SK-N-SH treated with all-trans-retinoic acid at 6 μM for 48 hours (cell line): ENCODE measurements at regions not wholly inside any gene's neighbourhood (a gene's known extent, or its start where the extent isn't known, plus 50 kb on each side); places are given as distances from the start of the nearest gene placed in this dataset.

Experiments used
- ATAC-seq: fragments of 200-7000 bp; cut with Tn5 transposase; 3 replicates; pipeline ENCODE4 v1.9.1; 2020; ENCODE audit warnings: mild to moderate bottlenecking, moderate library complexity
- ARNTL ChIP-seq: fragments of 450-650 bp; formaldehyde crosslinking; IDR thresholded peaks from 2 replicates; pipeline ENCODE4 v1.5.0; 2020; ENCODE audit warnings: low read depth, mild to moderate bottlenecking, moderate library complexity, borderline replicate concordance
- BACH2 ChIP-seq: fragments of 250-450 bp; sonication (Bioruptor Pico); IDR thresholded peaks from 2 replicates; pipeline ENCODE4 v1.9.0; 2021; ENCODE audit warnings: mild to moderate bottlenecking, borderline replicate concordance
- CSDC2 ChIP-seq: fragments of 250-450 bp; sonication (Bioruptor Pico); IDR thresholded peaks from 2 replicates; pipeline ENCODE4 v1.5.0; 2020; ENCODE audit warnings: mild to moderate bottlenecking, moderate library complexity
- ESRRG ChIP-seq: fragments of 250-450 bp; sonication (Bioruptor Pico); IDR thresholded peaks from 2 replicates; pipeline ENCODE4 v1.6.1; 2021; ENCODE audit warnings: mild to moderate bottlenecking
- GLIS3 ChIP-seq: fragments of 250-450 bp; sonication (Bioruptor Pico); IDR thresholded peaks from 2 replicates; pipeline ENCODE4 v1.5.0; 2020; ENCODE audit warnings: mild to moderate bottlenecking, moderate library complexity
- ISL1 ChIP-seq: fragments of 250-450 bp; sonication (Bioruptor Pico); IDR thresholded peaks from 2 replicates; pipeline ENCODE4 v2.1.2; 2022; ENCODE audit warnings: mild to moderate bottlenecking, moderate library complexity
- OSR1 ChIP-seq: fragments of 250-450 bp; sonication (Bioruptor Pico); IDR thresholded peaks from 2 replicates; pipeline ENCODE4 v1.8.0; 2022; ENCODE audit warnings: moderate library complexity, mild to moderate bottlenecking, inconsistent platforms
- PPARA ChIP-seq: fragments of 250-450 bp; sonication (Bioruptor Pico); IDR thresholded peaks from 2 replicates; pipeline ENCODE4 v1.5.0; 2020; ENCODE audit warnings: mild to moderate bottlenecking, borderline replicate concordance
- TCF4 ChIP-seq: fragments of 250-450 bp; sonication (Bioruptor Pico); IDR thresholded peaks from 2 replicates; pipeline ENCODE4 v1.8.0; 2021; ENCODE audit warnings: mild to moderate bottlenecking, moderate library complexity, borderline replicate concordance
- ZC3H10 ChIP-seq: fragments of 250-450 bp; sonication (Bioruptor Pico); IDR thresholded peaks from 2 replicates; pipeline ENCODE4 v1.5.1; 2021; ENCODE audit warnings: mild to moderate bottlenecking, moderate library complexity
- ZFP3 ChIP-seq: fragments of 250-450 bp; sonication (Bioruptor Pico); IDR thresholded peaks from 2 replicates; pipeline ENCODE4 v1.5.0; 2020; ENCODE audit warnings: mild to moderate bottlenecking, moderate library complexity
- ZFP30 ChIP-seq: fragments of 450-650 bp; formaldehyde crosslinking; IDR thresholded peaks from 2 replicates; pipeline ENCODE4 v1.5.0; 2022; ENCODE audit warnings: mild to moderate bottlenecking, moderate library complexity
- ZNF565 ChIP-seq: fragments of 450-650 bp; formaldehyde crosslinking; conservative IDR thresholded peaks from 2 replicates; pipeline ENCODE4 v1.5.0; 2020; ENCODE audit warnings: low read depth, mild to moderate bottlenecking, moderate library complexity
- ZNF70 ChIP-seq: fragments of 450-650 bp; formaldehyde crosslinking; IDR thresholded peaks from 2 replicates; pipeline ENCODE4 v1.5.0; 2020; ENCODE audit warnings: mild to moderate bottlenecking, moderate library complexity
- ZNF8 ChIP-seq: fragments of 450-650 bp; formaldehyde crosslinking; IDR thresholded peaks from 2 replicates; pipeline ENCODE4 v1.5.0; 2020; ENCODE audit warnings: mild to moderate bottlenecking, moderate library complexity
- TF ChIP-seq, protein P1 (sequence below): fragments of 250-450 bp; sonication (Bioruptor Pico); IDR thresholded peaks from 2 replicates; pipeline ENCODE4 v1.8.0; 2020; ENCODE audit warnings: mild to moderate bottlenecking, moderate library complexity, borderline replicate concordance
- TF ChIP-seq, protein P2 (sequence below): fragments of 250-450 bp; sonication (Bioruptor Pico); IDR thresholded peaks from 2 replicates; pipeline ENCODE4 v1.8.0; 2021; ENCODE audit warnings: low read depth, mild to moderate bottlenecking, moderate library complexity, borderline replicate concordance
- TF ChIP-seq, protein P3 (sequence below): fragments of 250-450 bp; sonication (Bioruptor Pico); IDR thresholded peaks from 2 replicates; pipeline ENCODE4 v1.5.0; 2020; ENCODE audit warnings: mild to moderate bottlenecking, moderate library complexity
- TF ChIP-seq, protein P4 (sequence below): fragments of 250-450 bp; sonication (Bioruptor Pico); IDR thresholded peaks from 2 replicates; pipeline ENCODE4 v1.5.1; 2021; ENCODE audit warnings: mild to moderate bottlenecking, moderate library complexity
- TF ChIP-seq, protein P5 (sequence below): fragments of 250-450 bp; sonication (Bioruptor Pico); IDR thresholded peaks from 2 replicates; pipeline ENCODE4 v1.5.1; 2020; ENCODE audit warnings: low read depth, mild to moderate bottlenecking, moderate library complexity

DNA sequence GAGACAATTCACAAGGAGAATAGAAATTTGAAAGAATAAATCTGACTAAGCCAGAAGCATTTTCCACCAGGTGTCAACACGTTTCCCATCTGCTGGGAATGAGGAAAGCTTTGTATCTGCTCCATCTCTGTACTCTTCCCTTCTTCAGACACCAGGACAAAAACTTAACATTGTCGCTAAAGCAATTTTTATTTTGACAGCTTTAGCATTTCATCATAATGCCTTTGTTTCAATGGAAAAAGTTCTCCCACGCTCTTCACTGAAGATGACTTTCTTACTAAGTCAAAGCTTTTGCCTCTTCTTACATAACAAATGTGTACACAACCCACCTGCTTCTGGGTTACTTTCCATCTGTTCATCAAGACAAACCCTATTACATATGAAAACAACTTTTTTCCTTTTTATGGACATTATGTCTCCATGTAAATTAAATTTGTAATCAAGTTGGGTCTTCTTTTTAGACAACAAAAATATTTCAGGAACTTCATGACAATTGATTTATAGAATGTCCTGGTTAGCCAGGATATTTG, 141.7 kb upstream of the GUCY1A1 start:
- TF ChIP-seq ZFP30 (CRISPR knock-in tag): no peak
- TF ChIP-seq ISL1 (CRISPR knock-in tag): no peak
- TF ChIP-seq ESRRG (CRISPR knock-in tag): no peak
- no peak for TF ChIP-seq BACH2 (CRISPR knock-in tag)
- ATAC-seq: no peak

DNA sequence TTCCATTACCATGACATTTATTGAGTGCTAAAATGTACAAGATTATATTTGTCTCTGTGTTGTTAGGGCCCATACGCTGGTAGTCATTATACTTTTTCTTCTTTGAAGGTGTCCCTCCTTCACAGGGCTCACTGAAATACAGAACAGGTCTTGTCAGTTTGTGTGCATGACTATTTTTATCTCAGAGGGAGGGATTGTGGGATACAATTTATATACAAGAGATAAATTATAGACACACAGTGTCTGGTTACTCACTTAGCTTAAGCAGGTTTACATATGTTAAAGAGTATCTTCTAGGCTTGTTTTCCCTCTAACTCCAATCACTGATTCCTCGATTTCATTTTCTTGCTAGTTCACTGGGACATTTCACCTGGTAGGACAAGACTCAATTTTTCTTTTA, 143.3 kb upstream of the GUCY1A1 start:
- no peak for ATAC-seq
- TF ChIP-seq, protein P1, sequence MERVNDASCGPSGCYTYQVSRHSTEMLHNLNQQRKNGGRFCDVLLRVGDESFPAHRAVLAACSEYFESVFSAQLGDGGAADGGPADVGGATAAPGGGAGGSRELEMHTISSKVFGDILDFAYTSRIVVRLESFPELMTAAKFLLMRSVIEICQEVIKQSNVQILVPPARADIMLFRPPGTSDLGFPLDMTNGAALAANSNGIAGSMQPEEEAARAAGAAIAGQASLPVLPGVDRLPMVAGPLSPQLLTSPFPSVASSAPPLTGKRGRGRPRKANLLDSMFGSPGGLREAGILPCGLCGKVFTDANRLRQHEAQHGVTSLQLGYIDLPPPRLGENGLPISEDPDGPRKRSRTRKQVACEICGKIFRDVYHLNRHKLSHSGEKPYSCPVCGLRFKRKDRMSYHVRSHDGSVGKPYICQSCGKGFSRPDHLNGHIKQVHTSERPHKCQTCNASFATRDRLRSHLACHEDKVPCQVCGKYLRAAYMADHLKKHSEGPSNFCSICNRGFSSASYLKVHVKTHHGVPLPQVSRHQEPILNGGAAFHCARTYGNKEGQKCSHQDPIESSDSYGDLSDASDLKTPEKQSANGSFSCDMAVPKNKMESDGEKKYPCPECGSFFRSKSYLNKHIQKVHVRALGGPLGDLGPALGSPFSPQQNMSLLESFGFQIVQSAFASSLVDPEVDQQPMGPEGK (CRISPR knock-in tag): no peak
- TF ChIP-seq BACH2 (CRISPR knock-in tag) (no peak), TCF4 (CRISPR knock-in tag) (no peak), CSDC2 (no peak), OSR1 (CRISPR knock-in tag) (no peak), GLIS3 (CRISPR knock-in tag) (no peak), ESRRG (CRISPR knock-in tag) (no peak)
- TF ChIP-seq, protein P2, sequence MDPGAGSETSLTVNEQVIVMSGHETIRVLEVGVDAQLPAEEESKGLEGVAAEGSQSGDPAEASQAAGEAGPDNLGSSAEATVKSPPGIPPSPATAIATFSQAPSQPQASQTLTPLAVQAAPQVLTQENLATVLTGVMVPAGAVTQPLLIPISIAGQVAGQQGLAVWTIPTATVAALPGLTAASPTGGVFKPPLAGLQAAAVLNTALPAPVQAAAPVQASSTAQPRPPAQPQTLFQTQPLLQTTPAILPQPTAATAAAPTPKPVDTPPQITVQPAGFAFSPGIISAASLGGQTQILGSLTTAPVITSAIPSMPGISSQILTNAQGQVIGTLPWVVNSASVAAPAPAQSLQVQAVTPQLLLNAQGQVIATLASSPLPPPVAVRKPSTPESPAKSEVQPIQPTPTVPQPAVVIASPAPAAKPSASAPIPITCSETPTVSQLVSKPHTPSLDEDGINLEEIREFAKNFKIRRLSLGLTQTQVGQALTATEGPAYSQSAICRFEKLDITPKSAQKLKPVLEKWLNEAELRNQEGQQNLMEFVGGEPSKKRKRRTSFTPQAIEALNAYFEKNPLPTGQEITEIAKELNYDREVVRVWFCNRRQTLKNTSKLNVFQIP (CRISPR knock-in tag): no peak
- TF ChIP-seq, protein P3, sequence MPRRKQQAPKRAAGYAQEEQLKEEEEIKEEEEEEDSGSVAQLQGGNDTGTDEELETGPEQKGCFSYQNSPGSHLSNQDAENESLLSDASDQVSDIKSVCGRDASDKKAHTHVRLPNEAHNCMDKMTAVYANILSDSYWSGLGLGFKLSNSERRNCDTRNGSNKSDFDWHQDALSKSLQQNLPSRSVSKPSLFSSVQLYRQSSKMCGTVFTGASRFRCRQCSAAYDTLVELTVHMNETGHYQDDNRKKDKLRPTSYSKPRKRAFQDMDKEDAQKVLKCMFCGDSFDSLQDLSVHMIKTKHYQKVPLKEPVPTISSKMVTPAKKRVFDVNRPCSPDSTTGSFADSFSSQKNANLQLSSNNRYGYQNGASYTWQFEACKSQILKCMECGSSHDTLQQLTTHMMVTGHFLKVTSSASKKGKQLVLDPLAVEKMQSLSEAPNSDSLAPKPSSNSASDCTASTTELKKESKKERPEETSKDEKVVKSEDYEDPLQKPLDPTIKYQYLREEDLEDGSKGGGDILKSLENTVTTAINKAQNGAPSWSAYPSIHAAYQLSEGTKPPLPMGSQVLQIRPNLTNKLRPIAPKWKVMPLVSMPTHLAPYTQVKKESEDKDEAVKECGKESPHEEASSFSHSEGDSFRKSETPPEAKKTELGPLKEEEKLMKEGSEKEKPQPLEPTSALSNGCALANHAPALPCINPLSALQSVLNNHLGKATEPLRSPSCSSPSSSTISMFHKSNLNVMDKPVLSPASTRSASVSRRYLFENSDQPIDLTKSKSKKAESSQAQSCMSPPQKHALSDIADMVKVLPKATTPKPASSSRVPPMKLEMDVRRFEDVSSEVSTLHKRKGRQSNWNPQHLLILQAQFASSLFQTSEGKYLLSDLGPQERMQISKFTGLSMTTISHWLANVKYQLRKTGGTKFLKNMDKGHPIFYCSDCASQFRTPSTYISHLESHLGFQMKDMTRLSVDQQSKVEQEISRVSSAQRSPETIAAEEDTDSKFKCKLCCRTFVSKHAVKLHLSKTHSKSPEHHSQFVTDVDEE (CRISPR knock-in tag): no peak

DNA sequence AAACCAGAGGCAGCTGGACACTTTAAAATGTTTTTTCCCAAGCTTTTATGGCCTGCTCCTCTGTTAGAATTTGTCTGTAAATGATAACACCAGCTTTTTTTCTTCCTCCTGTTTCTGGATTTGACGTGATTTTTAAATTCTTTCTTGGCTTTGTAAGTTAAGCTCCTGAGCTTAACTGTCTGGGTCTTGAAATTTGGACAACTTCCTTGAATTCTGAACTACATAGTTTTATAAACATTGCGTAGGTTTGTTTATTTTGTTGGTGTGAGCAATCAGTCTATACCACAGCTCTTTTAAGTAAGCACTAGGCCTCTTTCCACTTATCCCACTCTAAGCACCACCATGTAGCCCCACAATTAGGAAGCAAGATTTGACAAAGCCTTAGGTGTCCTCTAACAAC, 144.4 kb upstream of the GUCY1A1 start:
- TF ChIP-seq TCF4 (CRISPR knock-in tag) (no peak), ZFP3 (CRISPR knock-in tag) (no peak), GLIS3 (CRISPR knock-in tag) (no peak), ZFP30 (CRISPR knock-in tag) (no peak), ZNF8 (CRISPR knock-in tag) (no peak), ZC3H10 (CRISPR knock-in tag) (no peak), ISL1 (CRISPR knock-in tag) (no peak), ESRRG (CRISPR knock-in tag) (no peak), ZNF565 (CRISPR knock-in tag) (no peak)
- TF ChIP-seq, protein P4, sequence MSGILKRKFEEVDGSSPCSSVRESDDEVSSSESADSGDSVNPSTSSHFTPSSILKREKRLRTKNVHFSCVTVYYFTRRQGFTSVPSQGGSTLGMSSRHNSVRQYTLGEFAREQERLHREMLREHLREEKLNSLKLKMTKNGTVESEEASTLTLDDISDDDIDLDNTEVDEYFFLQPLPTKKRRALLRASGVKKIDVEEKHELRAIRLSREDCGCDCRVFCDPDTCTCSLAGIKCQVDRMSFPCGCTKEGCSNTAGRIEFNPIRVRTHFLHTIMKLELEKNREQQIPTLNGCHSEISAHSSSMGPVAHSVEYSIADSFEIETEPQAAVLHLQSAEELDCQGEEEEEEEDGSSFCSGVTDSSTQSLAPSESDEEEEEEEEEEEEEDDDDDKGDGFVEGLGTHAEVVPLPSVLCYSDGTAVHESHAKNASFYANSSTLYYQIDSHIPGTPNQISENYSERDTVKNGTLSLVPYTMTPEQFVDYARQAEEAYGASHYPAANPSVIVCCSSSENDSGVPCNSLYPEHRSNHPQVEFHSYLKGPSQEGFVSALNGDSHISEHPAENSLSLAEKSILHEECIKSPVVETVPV (CRISPR knock-in tag): no peak
- ATAC-seq: no peak

DNA sequence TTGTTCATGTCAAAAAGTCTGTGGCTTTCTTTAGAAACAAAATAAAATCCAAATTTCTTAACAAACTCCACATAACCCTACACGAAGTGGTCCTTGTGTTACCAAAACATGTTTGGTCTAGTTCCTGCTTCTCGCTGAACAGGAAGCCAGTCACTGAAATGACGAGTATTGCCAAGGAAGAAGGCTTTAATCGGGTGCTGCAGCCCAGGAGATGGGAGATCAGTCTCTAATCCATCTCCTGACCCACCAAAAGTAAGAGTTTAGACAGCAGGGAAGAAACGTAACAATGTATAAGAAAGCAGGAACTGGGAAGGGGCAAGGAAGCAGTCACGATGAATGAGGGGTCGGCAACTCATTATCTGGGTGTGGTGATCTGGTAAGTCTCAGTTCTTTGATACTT, 144.6 kb upstream of the MAP9 start:
- no peak for ATAC-seq
- TF ChIP-seq OSR1 (CRISPR knock-in tag) (no peak), TCF4 (CRISPR knock-in tag) (no peak), ZNF70 (CRISPR knock-in tag) (no peak), ESRRG (CRISPR knock-in tag) (no peak), CSDC2 (no peak), ZFP30 (CRISPR knock-in tag) (no peak), ZC3H10 (CRISPR knock-in tag) (no peak), ZFP3 (CRISPR knock-in tag) (no peak), ZNF8 (CRISPR knock-in tag) (no peak), ARNTL (no peak), ISL1 (CRISPR knock-in tag) (no peak), PPARA (no peak)
- TF ChIP-seq, protein P5, sequence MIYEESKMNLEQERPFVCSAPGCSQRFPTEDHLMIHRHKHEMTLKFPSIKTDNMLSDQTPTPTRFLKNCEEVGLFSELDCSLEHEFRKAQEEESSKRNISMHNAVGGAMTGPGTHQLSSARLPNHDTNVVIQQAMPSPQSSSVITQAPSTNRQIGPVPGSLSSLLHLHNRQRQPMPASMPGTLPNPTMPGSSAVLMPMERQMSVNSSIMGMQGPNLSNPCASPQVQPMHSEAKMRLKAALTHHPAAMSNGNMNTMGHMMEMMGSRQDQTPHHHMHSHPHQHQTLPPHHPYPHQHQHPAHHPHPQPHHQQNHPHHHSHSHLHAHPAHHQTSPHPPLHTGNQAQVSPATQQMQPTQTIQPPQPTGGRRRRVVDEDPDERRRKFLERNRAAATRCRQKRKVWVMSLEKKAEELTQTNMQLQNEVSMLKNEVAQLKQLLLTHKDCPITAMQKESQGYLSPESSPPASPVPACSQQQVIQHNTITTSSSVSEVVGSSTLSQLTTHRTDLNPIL (CRISPR knock-in tag): no peak
- TF ChIP-seq, protein P4 (CRISPR knock-in tag): no peak
- TF ChIP-seq, protein P1 (CRISPR knock-in tag): no peak
